BE2C (cell line): ENCODE measurements at regions not wholly inside any gene's neighbourhood (a gene's known extent, or its start where the extent isn't known, plus 50 kb on each side); places are given as distances from the start of the nearest gene placed in this dataset.
"Not testable (repeated sequence)": the region's sequence is repeated elsewhere in the genome, so short reads cannot be mapped to it uniquely, and the experiment has no call there.

ENCODE experiments used
- DNase-seq: peaks from one replicate; pipeline ENCODE4 v3.0.0-alpha.2; 2020
- H3K27me3 ChIP-seq: fragments of 250-450 bp; sonication (Bioruptor Pico); 2 replicates; pipeline ENCODE4 v1.5.1; 2020; ENCODE audit warnings: mild to moderate bottlenecking
- H3K36me3 ChIP-seq: fragments of 250-450 bp; sonication (Bioruptor Pico); 2 replicates; pipeline ENCODE4 v1.5.1; 2020; ENCODE audit warnings: mild to moderate bottlenecking
- H3K4me1 ChIP-seq: fragments of 250-450 bp; sonication (Bioruptor Pico); 2 replicates; pipeline ENCODE4 v1.5.1; 2020
- H3K4me3 ChIP-seq: 2 replicates; pipeline ENCODE4 v1.5.1; 2011; ENCODE audit warnings: low read depth, low read length
- H3K9me3 ChIP-seq: fragments of 250-450 bp; sonication (Bioruptor Pico); 2 replicates; pipeline ENCODE4 v1.5.1; 2020
- TF ChIP-seq, protein P1 (sequence below): IDR thresholded peaks from 2 replicates; pipeline ENCODE4 v1.5.1; 2012; ENCODE audit warnings: mild to moderate bottlenecking, low read depth, low read length

DNA sequence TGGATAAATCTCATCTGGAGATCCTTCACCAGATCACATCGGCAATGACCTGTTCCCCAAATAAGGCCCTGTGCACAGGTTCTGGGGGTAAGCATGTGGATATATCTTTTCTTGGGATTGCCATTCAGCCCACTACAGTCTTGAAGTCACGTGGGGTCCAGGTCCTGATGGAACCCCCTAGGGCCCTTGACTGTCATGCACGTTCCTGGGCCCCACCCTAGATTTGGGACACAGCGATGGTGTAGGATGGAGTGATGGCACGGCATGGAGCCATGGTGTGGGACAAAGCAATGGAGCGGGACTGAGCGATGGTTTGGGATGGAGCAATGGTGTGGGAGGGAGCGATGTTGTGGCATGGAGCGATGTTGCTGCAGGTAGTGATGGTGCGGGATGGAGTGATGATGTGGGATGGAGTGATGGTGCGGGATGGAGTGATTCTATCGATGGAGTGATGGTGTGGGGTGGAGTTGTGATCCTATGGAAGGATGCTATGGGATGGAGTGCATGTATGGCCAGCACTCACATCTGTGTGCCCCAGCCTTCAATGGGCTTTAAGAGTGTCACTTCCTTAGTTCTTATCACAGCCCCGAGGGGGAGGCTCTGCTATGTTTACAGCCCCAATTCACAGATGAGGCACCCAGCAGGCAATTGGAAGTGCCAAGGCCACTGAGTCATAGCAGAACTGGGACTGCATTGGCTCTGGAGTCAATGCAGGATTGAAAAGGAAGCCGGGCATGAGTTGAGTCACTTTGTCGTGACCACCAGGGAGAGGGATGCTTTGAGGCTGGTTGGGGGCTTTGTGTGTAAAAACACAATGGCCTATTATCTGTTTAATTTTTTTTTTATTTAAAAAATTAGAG, 97.0 kb upstream of the C1orf174 start:
- no peak for DNase-seq
- Histone ChIP-seq H3K4me3 (no peak overlapping the region), H3K27me3 (no peaks in the 10 kb centered on the region), H3K9me3 (no peaks in the 10 kb centered on the region), H3K36me3 (no peaks in the 10 kb centered on the region), H3K4me1 (no peaks in the 10 kb centered on the region)
- TF ChIP-seq, protein P1, sequence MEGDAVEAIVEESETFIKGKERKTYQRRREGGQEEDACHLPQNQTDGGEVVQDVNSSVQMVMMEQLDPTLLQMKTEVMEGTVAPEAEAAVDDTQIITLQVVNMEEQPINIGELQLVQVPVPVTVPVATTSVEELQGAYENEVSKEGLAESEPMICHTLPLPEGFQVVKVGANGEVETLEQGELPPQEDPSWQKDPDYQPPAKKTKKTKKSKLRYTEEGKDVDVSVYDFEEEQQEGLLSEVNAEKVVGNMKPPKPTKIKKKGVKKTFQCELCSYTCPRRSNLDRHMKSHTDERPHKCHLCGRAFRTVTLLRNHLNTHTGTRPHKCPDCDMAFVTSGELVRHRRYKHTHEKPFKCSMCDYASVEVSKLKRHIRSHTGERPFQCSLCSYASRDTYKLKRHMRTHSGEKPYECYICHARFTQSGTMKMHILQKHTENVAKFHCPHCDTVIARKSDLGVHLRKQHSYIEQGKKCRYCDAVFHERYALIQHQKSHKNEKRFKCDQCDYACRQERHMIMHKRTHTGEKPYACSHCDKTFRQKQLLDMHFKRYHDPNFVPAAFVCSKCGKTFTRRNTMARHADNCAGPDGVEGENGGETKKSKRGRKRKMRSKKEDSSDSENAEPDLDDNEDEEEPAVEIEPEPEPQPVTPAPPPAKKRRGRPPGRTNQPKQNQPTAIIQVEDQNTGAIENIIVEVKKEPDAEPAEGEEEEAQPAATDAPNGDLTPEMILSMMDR = no peak

DNA sequence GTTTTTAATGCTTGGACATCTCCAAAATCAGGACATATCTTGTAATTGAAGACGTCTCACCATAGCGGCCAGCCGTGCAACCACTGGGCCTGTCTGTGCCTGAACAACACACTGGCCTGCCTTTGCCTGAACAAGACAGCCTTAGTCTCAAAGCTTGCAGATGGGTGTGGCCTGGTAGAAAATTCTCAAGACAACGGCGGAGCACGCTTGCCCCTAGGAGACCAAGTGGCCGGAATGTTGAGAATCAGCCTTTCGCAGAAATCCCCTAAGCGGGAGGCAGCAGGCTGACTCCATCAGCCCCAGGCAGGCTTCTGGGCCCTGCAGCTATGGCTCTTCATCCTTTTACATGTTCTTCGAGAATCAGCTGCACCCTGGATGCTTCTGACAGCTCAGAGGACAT, 98.0 kb upstream of the C1orf174 start:
- no peaks in the 10 kb centered on the region for H3K36me3 ChIP-seq
- TF ChIP-seq, protein P1 = no peak
- no peaks in the 10 kb centered on the region for H3K9me3 ChIP-seq
- DNase-seq = no peak
- H3K4me3 ChIP-seq = no peak overlapping the region
- no peaks in the 10 kb centered on the region for H3K4me1 ChIP-seq
- H3K27me3 ChIP-seq = no peaks in the 10 kb centered on the region

- not testable (repeated sequence) for DNase-seq, H3K4me1 ChIP-seq, H3K36me3 ChIP-seq, H3K4me3 ChIP-seq, H3K9me3 ChIP-seq, H3K27me3 ChIP-seq
Observed at GRCh38 chr1:3999514-3999913, 99.4 kb upstream of the C1orf174 start.

- no peak overlapping the region for H3K4me3 ChIP-seq
- H3K9me3 ChIP-seq = no peaks in the 10 kb centered on the region
- TF ChIP-seq, protein P1 = no peak
- H3K36me3 ChIP-seq = no peaks in the 10 kb centered on the region
- H3K4me1 ChIP-seq = no peaks in the 10 kb centered on the region
- DNase-seq = no peak
- no peaks in the 10 kb centered on the region for H3K27me3 ChIP-seq
Observed at GRCh38 chr1:3999941-4000735, 100.1 kb upstream of the C1orf174 start.

DNA sequence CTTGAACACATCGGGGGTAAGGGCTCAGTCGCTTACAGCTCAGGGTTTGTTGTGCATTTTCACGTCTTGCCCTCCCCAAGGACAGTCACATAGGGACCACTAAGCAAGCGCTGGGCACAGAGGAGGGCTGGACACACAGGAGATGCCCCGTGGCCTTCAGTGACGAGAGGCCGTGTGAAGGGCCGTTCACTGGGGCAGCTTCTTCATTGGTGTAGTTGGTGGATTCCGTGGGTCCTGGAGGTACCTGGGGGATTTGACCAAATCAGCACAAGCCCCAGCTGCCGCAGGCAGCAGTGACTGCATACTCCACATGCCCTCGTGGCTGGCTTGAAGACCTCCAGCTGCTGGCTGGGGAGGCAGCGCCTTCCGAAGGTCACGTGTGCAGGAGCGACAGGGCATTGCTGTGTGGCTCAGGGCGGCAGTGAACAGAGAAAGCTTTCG, 100.8 kb upstream of the C1orf174 start:
- H3K27me3 ChIP-seq = no peaks in the 10 kb centered on the region
- H3K4me1 ChIP-seq = no peaks in the 10 kb centered on the region
- TF ChIP-seq, protein P1 = no peak
- no peaks in the 10 kb centered on the region for H3K36me3 ChIP-seq
- no peak for DNase-seq
- no peaks in the 10 kb centered on the region for H3K9me3 ChIP-seq
- H3K4me3 ChIP-seq = no peak overlapping the region

- Histone ChIP-seq H3K9me3 (no peaks in the 10 kb centered on the region), H3K4me1 (no peaks in the 10 kb centered on the region), H3K36me3 (no peaks in the 10 kb centered on the region), H3K27me3 (no peaks in the 10 kb centered on the region), H3K4me3 (no peak overlapping the region)
- TF ChIP-seq, protein P1 = no peak
- DNase-seq = no peak
Observed at GRCh38 chr1:4001461-4001860, 101.4 kb upstream of the C1orf174 start.
